MM.1S (cell line): ENCODE measurements at regions not wholly inside any gene's neighbourhood (a gene's known extent, or its start where the extent isn't known, plus 50 kb on each side); places are given as distances from the start of the nearest gene placed in this dataset.

Source experiments
- EZH2 ChIP-seq: fragments of 300-600 bp; sonication (generic); optimal IDR thresholded peaks from 2 replicates; pipeline ENCODE3; 2017; ENCODE audit warnings: low read depth, mild to moderate bottlenecking, antibody characterized with exemption, low read length, mixed read lengths
- TF ChIP-seq, protein P1 (sequence below): fragments of 300-600 bp; sonication (generic); IDR thresholded peaks from 2 replicates; pipeline ENCODE4 v1.5.1; 2016; ENCODE audit warnings: antibody characterized with exemption, low read length, mixed read lengths

DNA sequence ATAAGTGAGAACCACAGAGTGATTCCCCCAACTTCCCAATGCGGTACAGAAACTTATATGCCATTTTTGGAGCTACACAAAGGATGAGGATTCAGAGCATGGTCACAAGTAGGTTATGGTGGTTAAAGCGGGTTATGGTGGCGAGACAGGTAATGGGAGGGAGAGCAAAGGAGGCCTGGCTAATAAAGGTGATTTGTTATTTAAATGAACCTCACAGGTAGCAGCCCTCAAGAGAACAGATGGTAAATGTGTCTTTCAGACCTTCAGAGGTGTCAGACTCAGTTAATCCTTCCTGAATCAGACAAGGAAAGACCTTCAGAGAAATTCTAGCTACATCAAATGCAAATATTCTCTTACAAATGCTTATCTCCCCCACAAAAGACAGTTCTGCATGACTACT lies 1971.4 kb downstream of the OLFM4 start:
- TF ChIP-seq, protein P1, sequence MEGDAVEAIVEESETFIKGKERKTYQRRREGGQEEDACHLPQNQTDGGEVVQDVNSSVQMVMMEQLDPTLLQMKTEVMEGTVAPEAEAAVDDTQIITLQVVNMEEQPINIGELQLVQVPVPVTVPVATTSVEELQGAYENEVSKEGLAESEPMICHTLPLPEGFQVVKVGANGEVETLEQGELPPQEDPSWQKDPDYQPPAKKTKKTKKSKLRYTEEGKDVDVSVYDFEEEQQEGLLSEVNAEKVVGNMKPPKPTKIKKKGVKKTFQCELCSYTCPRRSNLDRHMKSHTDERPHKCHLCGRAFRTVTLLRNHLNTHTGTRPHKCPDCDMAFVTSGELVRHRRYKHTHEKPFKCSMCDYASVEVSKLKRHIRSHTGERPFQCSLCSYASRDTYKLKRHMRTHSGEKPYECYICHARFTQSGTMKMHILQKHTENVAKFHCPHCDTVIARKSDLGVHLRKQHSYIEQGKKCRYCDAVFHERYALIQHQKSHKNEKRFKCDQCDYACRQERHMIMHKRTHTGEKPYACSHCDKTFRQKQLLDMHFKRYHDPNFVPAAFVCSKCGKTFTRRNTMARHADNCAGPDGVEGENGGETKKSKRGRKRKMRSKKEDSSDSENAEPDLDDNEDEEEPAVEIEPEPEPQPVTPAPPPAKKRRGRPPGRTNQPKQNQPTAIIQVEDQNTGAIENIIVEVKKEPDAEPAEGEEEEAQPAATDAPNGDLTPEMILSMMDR: no peak
- no peak for TF ChIP-seq EZH2
